NCI-H1417 treated with DMSO at 0.1 percent for 48 hours (cell line): ENCODE measurements at regions not wholly inside any gene's neighbourhood (a gene's known extent, or its start where the extent isn't known, plus 50 kb on each side); places are given as distances from the start of the nearest gene placed in this dataset.

ENCODE experiments used
- DNase-seq: peaks from one replicate; lab custom pipeline; 2025; lab: John Stamatoyannopoulos, UW

GRCh38 chr3:186411994-186412393, 50.0 kb upstream of the DGKG start:
- no peak for DNase-seq
